Epithelial cell of prostate (primary cell): ENCODE measurements at regions not wholly inside any gene's neighbourhood (a gene's known extent, or its start where the extent isn't known, plus 50 kb on each side); places are given as distances from the start of the nearest gene placed in this dataset.
"Not testable (repeated sequence)": the region's sequence is repeated elsewhere in the genome, so short reads cannot be mapped to it uniquely, and the experiment has no call there.

ENCODE experiments used
- DNase-seq: peaks from one replicate; pipeline ENCODE4 v3.0.0-alpha.2; 2011; ENCODE audit warnings: low read depth, low spot score
- H3K27ac ChIP-seq: fragments of 450-650 bp; 2 replicates; pipeline ENCODE4 v1.5.1; 2017; ENCODE audit warnings: mild to moderate bottlenecking

GRCh38 chr2:8145375-8145774 is 536.5 kb upstream of the ID2 start:
- not testable (repeated sequence) for DNase-seq, H3K27ac ChIP-seq

GRCh38 chr2:8146132-8147005 is 535.5 kb upstream of the ID2 start:
- no peak for DNase-seq
- H3K27ac ChIP-seq: no peak overlapping the region

- DNase-seq: peak; percentile 55
- peak overlapping the region; percentile 43 for H3K27ac ChIP-seq
These were observed 533.4 kb upstream of the ID2 start for GRCh38 chr2:8148260-8149006.

- peak overlapping the region; percentile 43 for H3K27ac ChIP-seq
- DNase-seq: no peak
These were observed 532.9 kb upstream of the ID2 start for GRCh38 chr2:8149007-8149405.

GRCh38 chr2:8149985-8150539 is 531.8 kb upstream of the ID2 start:
- no peak overlapping the region for H3K27ac ChIP-seq
- no peak for DNase-seq

GRCh38 chr2:8151888-8152287 is 530.0 kb upstream of the ID2 start:
- no peak for DNase-seq
- no peak overlapping the region for H3K27ac ChIP-seq

GRCh38 chr2:8152392-8153257 is 529.2 kb upstream of the ID2 start:
- H3K27ac ChIP-seq: no peak overlapping the region
- DNase-seq: no peak

- no peak overlapping the region for H3K27ac ChIP-seq
- DNase-seq: no peak
These were observed 528.6 kb upstream of the ID2 start for GRCh38 chr2:8153258-8153718.

- no peak for DNase-seq
These were observed 527.6 kb upstream of the ID2 start for GRCh38 chr2:8154270-8154669.

GRCh38 chr2:8154936-8155335 is 526.9 kb upstream of the ID2 start:
- H3K27ac ChIP-seq: no peak overlapping the region
- DNase-seq: peak; percentile 16

More at GRCh38 chr2:8154270-8154669, 527.6 kb upstream of the ID2 start:
- H3K27ac ChIP-seq: no peak overlapping the region

- no peak for DNase-seq
- H3K27ac ChIP-seq: no peak overlapping the region
These were observed 524.0 kb upstream of the ID2 start for GRCh38 chr2:8157621-8158430.

- no peak overlapping the region for H3K27ac ChIP-seq
- no peak for DNase-seq
These were observed 523.1 kb upstream of the ID2 start for GRCh38 chr2:8158711-8159110.

GRCh38 chr2:8159211-8159965 is 522.5 kb upstream of the ID2 start:
- DNase-seq: no peak
- no peak overlapping the region for H3K27ac ChIP-seq

- no peak overlapping the region for H3K27ac ChIP-seq
- no peak for DNase-seq
These were observed 521.8 kb upstream of the ID2 start for GRCh38 chr2:8159966-8160603.

GRCh38 chr2:8160959-8161358 is 520.9 kb upstream of the ID2 start:
- no peak overlapping the region for H3K27ac ChIP-seq
- DNase-seq: no peak

- H3K27ac ChIP-seq: no peak overlapping the region
- DNase-seq: no peak
These were observed 519.3 kb upstream of the ID2 start for GRCh38 chr2:8162552-8162951.

- DNase-seq: no peak
- H3K27ac ChIP-seq: no peak overlapping the region
These were observed 516.3 kb upstream of the ID2 start for GRCh38 chr2:8165550-8165949.

GRCh38 chr2:8168022-8168717 is 513.7 kb upstream of the ID2 start:
- no peak for DNase-seq
- no peak overlapping the region for H3K27ac ChIP-seq
